Sigmoid colon (tissue), 6 donors: ENCODE measurements at regions not wholly inside any gene's neighbourhood (a gene's known extent, or its start where the extent isn't known, plus 50 kb on each side); places are given as distances from the start of the nearest gene placed in this dataset.

Experiments
- DNase-seq: peaks from one replicate; pipeline ENCODE4 v3.0.0-alpha.2; 2019
- H3K27ac ChIP-seq, 4 donors: fragments of 200-600 bp; sonication (generic); one replicate each; pipeline ENCODE4 v1.5.1; 2016 to 2019; ENCODE audit warnings: mild to moderate bottlenecking in 1 of 4
- H3K27me3 ChIP-seq, 3 donors: fragments of 200-600 bp; sonication (generic); one replicate each; pipeline ENCODE4 v1.5.1; 2019; ENCODE audit warnings: mild to moderate bottlenecking in 1 of 3
- H3K36me3 ChIP-seq, 4 donors: fragments of 200-600 bp; sonication (generic); one replicate each; pipeline ENCODE4 v1.5.1; 2016 to 2019
- H3K4me1 ChIP-seq, 4 donors: fragments of 200-600 bp; sonication (generic); one replicate each; pipeline ENCODE4 v1.5.1; 2017 to 2019
- H3K4me3 ChIP-seq, 4 donors: fragments of 200-600 bp; sonication (generic); one replicate each; pipeline ENCODE4 v1.5.1; 2017 to 2019; ENCODE audit warnings: mild to moderate bottlenecking in 2 of 4, moderate library complexity in 1 of 4
- H3K9me3 ChIP-seq, 4 donors: fragments of 200-600 bp in 3 of 4; sonication (generic) in 3 of 4; one replicate each; pipeline versions ENCODE4 v1.5.1 to v1.6.1; 2013 to 2019
- CTCF ChIP-seq, 4 experiments: fragments of 450-650 bp in 3 of 4; fragments of 200-600 bp in 1 of 4; IDR thresholded peaks; one replicate each; pipeline ENCODE4 v1.5.1; 2016 to 2019; ENCODE audit warnings: antibody characterized with exemption in 4 of 4, mild to moderate bottlenecking in 3 of 4, moderate library complexity in 2 of 4
- EP300 ChIP-seq, 4 donors: sonication (generic); formaldehyde crosslinking; IDR thresholded peaks; one replicate each; pipeline ENCODE4 v1.6.1; 2017; ENCODE audit warnings: antibody characterized with exemption in 4 of 4
- POLR2A ChIP-seq, 2 donors: fragments of 450-650 bp; IDR thresholded peaks; one replicate each; pipeline ENCODE4 v1.6.1; 2016; ENCODE audit warnings: antibody characterized with exemption in 2 of 2, mild to moderate bottlenecking in 2 of 2, moderate library complexity in 2 of 2
- POLR2AphosphoS5 ChIP-seq, 4 donors: sonication (generic); formaldehyde crosslinking; IDR thresholded peaks; one replicate each; pipeline ENCODE4 v1.6.1; 2017; ENCODE audit warnings: antibody characterized with exemption in 4 of 4
- WGBS, 2 donors: extraction: QIAGEN DNeasy Blood & Tissue Kit; methylation state at CpG; one replicate each; pipeline ENCODE4 v1.1.7; 2013; 5-methylcytosine and 5-hydroxymethylcytosine counted together
- intact Hi-C: fragments of 100-400 bp; cut with DNase I; formaldehyde crosslinking; loops from one replicate; pipeline ENCODE4 v1.15.1; 2023
- donor health status: healthy with polysubstance abuse.
- donor health status: healthy.

GRCh38 chr5:98243972-98244371 lies 529.5 kb upstream of the RGMB start:
- H3K4me1 ChIP-seq = no peaks in the 10 kb centered on the region
- no peaks in the 10 kb centered on the region for H3K36me3 ChIP-seq
- intact Hi-C loops = no loop called here
- DNase-seq = no peak
- 17 to 62% methylated on average over 1 of the region's 1 CpG for WGBS, 2 donors
- H3K27ac ChIP-seq = no peak overlapping the region
- TF ChIP-seq CTCF (IDR thresholded peaks at IDR 0.05) (no peak), POLR2A (IDR thresholded peaks at IDR 0.05) (no peak), EP300 (IDR thresholded peaks at IDR 0.05) (no peak), POLR2AphosphoS5 (IDR thresholded peaks at IDR 0.05) (no peak)
- no peaks in the 10 kb centered on the region for H3K27me3 ChIP-seq
- H3K9me3 ChIP-seq = peaks cover 0 to 2% (median 0%) of the 10 kb centered on the region in 4 donors
- H3K4me3 ChIP-seq = no peak overlapping the region

- no peak for DNase-seq
- Histone ChIP-seq H3K27ac (no peak overlapping the region), H3K9me3 (no peaks in the 10 kb centered on the region), H3K27me3 (no peaks in the 10 kb centered on the region), H3K4me3 (no peak overlapping the region), H3K4me1 (no peaks in the 10 kb centered on the region), H3K36me3 (no peaks in the 10 kb centered on the region)
- intact Hi-C loops = no loop called here
- TF ChIP-seq POLR2A (IDR thresholded peaks at IDR 0.05) (no peak), EP300 (IDR thresholded peaks at IDR 0.05) (no peak), CTCF (IDR thresholded peaks at IDR 0.05) (no peak), POLR2AphosphoS5 (IDR thresholded peaks at IDR 0.05) (no peak)
- 72 to 86% methylated on average over 2 of the region's 2 CpGs for WGBS, 2 donors
Observed at GRCh38 chr5:98248949-98249348, 524.5 kb upstream of the RGMB start.

GRCh38 chr5:98258939-98259338 lies 514.5 kb upstream of the RGMB start:
- no peaks in the 10 kb centered on the region for H3K4me1 ChIP-seq
- DNase-seq = no peak
- intact Hi-C loops = no loop called here
- WGBS, 2 donors = 51 to 76% methylated on average over 3 of the region's 3 CpGs
- H3K27ac ChIP-seq = no peak overlapping the region
- H3K36me3 ChIP-seq = no peaks in the 10 kb centered on the region
- TF ChIP-seq POLR2AphosphoS5 (IDR thresholded peaks at IDR 0.05) = no peak
- no peak for TF ChIP-seq EP300 (IDR thresholded peaks at IDR 0.05)
- TF ChIP-seq POLR2A (IDR thresholded peaks at IDR 0.05) = no peak
- TF ChIP-seq CTCF (IDR thresholded peaks at IDR 0.05) = no peak
- H3K9me3 ChIP-seq = no peaks in the 10 kb centered on the region
- H3K27me3 ChIP-seq = no peaks in the 10 kb centered on the region
- H3K4me3 ChIP-seq = no peak overlapping the region

GRCh38 chr5:98259595-98259994 lies 513.9 kb upstream of the RGMB start:
- no peak for DNase-seq
- H3K9me3 ChIP-seq = no peaks in the 10 kb centered on the region
- TF ChIP-seq CTCF (IDR thresholded peaks at IDR 0.05) (no peak), POLR2AphosphoS5 (IDR thresholded peaks at IDR 0.05) (no peak), EP300 (IDR thresholded peaks at IDR 0.05) (no peak), POLR2A (IDR thresholded peaks at IDR 0.05) (no peak)
- H3K36me3 ChIP-seq = no peaks in the 10 kb centered on the region
- H3K4me1 ChIP-seq = no peaks in the 10 kb centered on the region
- WGBS, 2 donors = 93 to 94% methylated on average over 3 of the region's 3 CpGs
- intact Hi-C loops = no loop called here
- no peaks in the 10 kb centered on the region for H3K27me3 ChIP-seq
- no peak overlapping the region for H3K4me3 ChIP-seq
- no peak overlapping the region for H3K27ac ChIP-seq

GRCh38 chr5:98263084-98263483 lies 510.4 kb upstream of the RGMB start:
- H3K36me3 ChIP-seq = no peaks in the 10 kb centered on the region
- H3K4me1 ChIP-seq = no peaks in the 10 kb centered on the region
- H3K27me3 ChIP-seq = no peaks in the 10 kb centered on the region
- no peak overlapping the region for H3K27ac ChIP-seq
- no peaks in the 10 kb centered on the region for H3K9me3 ChIP-seq
- H3K4me3 ChIP-seq = no peak overlapping the region
- no peak for DNase-seq
- 93 to 96% methylated on average over 2 of the region's 2 CpGs for WGBS, 2 donors
- intact Hi-C loops = no loop called here
- TF ChIP-seq CTCF (IDR thresholded peaks at IDR 0.05) (no peak), EP300 (IDR thresholded peaks at IDR 0.05) (no peak), POLR2A (IDR thresholded peaks at IDR 0.05) (no peak), POLR2AphosphoS5 (IDR thresholded peaks at IDR 0.05) (no peak)
